Mesothelial cell of epicardium (in vitro differentiated cells): ENCODE measurements at regions not wholly inside any gene's neighbourhood (a gene's known extent, or its start where the extent isn't known, plus 50 kb on each side); places are given as distances from the start of the nearest gene placed in this dataset.

Experiments used
- DNase-seq, 2 experiments: peaks; one replicate each; pipeline ENCODE4 v3.0.0; 2021; ENCODE audit warnings: low spot score in 2 of 2; ENCODE audit not compliant: unreplicated experiment in 2 of 2
- H3K27ac Mint-ChIP-seq: 2 replicates; pipeline ENCODE4 v1.8.0; 2021; ENCODE audit warnings: mixed read lengths
- H3K27me3 Mint-ChIP-seq: 2 replicates; pipeline ENCODE4 v1.8.0; 2021; ENCODE audit warnings: low read depth, mixed read lengths
- H3K36me3 Mint-ChIP-seq: 2 replicates; pipeline ENCODE4 v1.8.0; 2021; ENCODE audit warnings: mixed read lengths
- H3K4me1 Mint-ChIP-seq: 2 replicates; pipeline ENCODE4 v1.8.0; 2021; ENCODE audit warnings: mixed read lengths
- H3K4me3 Mint-ChIP-seq: 2 replicates; pipeline ENCODE4 v1.8.0; 2021; ENCODE audit warnings: mild to moderate bottlenecking, moderate library complexity, mixed read lengths
- H3K9me3 Mint-ChIP-seq: 2 replicates; pipeline ENCODE4 v1.8.0; 2021; ENCODE audit warnings: mixed read lengths
- TF ChIP-seq, protein P1 (sequence below): fragments of 200-600 bp; sonication (generic); IDR thresholded peaks from one replicate; pipeline ENCODE4 v1.5.0; 2021; ENCODE audit warnings: antibody characterized with exemption; ENCODE audit not compliant: unreplicated experiment

DNA sequence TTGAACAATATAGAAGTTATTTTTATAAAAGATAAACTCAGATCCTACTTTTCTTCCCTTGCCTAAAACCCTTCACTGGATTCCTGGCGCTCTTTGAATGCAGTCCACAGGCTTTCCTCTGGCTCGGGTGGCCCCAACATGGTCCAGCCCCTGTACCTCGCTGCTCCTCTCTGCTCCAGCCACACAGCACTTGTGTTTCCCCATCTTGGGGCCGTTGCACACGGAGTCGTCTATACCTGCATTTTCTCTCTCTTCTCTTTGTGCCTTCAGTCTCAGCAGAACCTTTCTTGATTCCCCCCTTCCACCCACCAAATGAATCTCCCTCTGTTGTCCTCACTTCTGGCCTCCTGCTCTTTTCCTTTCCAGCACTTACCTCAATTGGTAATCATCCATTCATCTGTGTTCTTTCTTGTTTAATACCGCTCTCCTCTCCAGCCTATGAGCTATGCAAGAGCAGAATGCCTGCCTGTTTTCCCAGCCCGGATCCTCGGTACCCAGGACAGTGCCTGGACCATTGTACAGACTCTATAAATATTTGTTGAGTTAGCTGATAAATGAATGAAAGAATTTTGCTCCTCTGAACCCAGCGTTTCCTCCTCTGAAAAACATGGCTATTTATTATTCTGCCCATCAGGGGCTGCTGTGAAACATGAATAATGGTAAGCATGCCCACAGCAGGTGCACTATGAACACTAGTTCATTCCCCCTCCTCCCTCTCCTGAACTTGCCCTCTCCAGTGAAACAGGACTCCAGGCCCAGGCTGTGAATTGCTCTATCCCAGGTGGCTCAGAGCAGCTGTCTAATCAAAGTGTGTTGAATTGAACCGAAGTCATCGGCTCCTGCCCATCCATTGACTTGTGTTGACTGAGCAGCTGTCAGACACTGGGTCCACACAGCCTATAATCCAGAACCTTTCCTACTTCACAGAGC is 266.9 kb downstream of the PTPRU start:
- DNase-seq: no peak
- Mint-ChIP-seq H3K4me1 (peaks cover 3% of the 10 kb centered on the region), H3K27ac (no peak overlapping the region)

DNA sequence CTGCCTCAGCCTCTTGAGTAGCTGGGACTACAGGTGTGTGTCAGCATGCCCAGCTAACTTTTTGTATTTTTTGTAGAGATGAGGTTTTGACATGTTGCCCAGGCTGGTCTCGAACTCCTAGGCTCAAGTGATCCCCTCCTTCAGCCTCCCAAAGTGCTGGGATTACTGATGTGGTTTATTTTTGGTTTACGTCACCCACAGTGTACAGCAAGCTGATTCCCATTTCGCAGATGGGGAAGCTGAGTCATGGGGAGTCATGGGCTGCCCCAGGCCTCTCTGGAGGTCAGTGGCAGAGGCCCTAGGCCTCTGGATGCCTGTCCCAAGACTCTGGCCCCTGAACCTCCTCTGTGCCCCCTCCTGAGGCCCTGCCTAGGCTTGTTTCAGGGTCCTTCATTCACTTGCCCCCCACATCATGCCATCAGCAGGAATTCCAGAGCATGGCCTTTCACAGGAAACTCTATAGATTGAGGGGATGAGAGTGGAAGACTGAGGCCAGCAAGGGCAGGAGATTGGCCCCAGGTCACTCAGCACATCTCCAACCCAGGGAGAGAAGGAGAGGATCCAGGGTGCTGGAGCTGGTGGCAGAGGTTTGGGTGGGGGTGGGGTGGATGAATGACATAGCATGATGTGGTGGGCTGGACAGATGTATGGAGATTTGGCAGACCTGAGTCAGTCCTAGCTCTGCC is 266.0 kb downstream of the PTPRU start:
- Mint-ChIP-seq H3K27me3 (peaks cover 55% of the 10 kb centered on the region), H3K9me3 (no peaks in the 10 kb centered on the region), H3K4me3 (no peak overlapping the region), H3K4me1 (peaks cover 3% of the 10 kb centered on the region), H3K27ac (no peak overlapping the region), H3K36me3 (no peaks in the 10 kb centered on the region)
- DNase-seq: peak in 1 of 2 experiments; percentile 9
- TF ChIP-seq, protein P1, sequence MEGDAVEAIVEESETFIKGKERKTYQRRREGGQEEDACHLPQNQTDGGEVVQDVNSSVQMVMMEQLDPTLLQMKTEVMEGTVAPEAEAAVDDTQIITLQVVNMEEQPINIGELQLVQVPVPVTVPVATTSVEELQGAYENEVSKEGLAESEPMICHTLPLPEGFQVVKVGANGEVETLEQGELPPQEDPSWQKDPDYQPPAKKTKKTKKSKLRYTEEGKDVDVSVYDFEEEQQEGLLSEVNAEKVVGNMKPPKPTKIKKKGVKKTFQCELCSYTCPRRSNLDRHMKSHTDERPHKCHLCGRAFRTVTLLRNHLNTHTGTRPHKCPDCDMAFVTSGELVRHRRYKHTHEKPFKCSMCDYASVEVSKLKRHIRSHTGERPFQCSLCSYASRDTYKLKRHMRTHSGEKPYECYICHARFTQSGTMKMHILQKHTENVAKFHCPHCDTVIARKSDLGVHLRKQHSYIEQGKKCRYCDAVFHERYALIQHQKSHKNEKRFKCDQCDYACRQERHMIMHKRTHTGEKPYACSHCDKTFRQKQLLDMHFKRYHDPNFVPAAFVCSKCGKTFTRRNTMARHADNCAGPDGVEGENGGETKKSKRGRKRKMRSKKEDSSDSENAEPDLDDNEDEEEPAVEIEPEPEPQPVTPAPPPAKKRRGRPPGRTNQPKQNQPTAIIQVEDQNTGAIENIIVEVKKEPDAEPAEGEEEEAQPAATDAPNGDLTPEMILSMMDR: no peak

More for the DNA sequence above, 266.9 kb downstream of the PTPRU start:
- Mint-ChIP-seq H3K36me3 (no peaks in the 10 kb centered on the region), H3K27me3 (peaks cover 57% of the 10 kb centered on the region), H3K4me3 (no peak overlapping the region), H3K9me3 (no peaks in the 10 kb centered on the region)
- TF ChIP-seq, protein P1: no peak

DNA sequence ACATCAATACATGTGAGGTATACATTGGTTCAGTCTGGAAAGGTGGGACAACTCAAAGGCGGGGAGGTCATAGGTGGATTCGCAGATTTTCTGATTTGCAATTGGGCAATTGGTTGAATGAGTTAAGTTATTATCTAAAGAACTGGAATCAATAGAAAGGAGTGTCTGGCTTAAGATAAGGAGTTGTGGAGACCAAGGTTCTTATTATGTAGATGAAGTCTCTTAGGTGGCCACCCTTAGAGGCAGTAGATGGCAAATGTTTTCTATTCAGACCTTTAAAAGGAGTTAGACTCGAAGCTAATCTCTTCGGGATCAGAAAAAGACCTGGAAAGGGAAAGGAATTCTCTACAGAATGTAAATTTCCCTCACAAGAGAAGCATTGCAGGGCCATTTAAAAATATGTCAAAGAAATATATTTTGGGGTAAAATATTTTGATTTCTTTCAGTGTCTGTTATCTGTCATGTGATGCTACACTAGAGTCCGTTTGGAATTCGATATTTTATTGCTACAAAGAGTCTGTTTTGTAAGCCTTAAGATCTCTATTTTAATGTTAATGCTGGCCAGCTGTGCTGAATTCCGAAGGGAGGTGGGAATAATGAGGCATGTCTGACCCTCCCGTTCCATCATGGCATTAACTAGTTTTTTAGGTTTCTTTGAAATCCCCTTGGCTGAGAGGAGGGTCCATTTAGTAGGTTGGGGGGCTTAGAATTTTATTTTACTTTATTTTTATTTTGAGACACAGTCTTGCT is 265.1 kb downstream of the PTPRU start:
- TF ChIP-seq, protein P1: no peak
- peaks cover 3% of the 10 kb centered on the region for H3K4me1 Mint-ChIP-seq
- H3K27ac Mint-ChIP-seq: no peak overlapping the region
- peak in 1 of 2 experiments; percentile 11 for DNase-seq
- H3K36me3 Mint-ChIP-seq: no peaks in the 10 kb centered on the region
- H3K9me3 Mint-ChIP-seq: no peaks in the 10 kb centered on the region
- H3K27me3 Mint-ChIP-seq: peaks cover 47% of the 10 kb centered on the region
- no peak overlapping the region for H3K4me3 Mint-ChIP-seq

DNA sequence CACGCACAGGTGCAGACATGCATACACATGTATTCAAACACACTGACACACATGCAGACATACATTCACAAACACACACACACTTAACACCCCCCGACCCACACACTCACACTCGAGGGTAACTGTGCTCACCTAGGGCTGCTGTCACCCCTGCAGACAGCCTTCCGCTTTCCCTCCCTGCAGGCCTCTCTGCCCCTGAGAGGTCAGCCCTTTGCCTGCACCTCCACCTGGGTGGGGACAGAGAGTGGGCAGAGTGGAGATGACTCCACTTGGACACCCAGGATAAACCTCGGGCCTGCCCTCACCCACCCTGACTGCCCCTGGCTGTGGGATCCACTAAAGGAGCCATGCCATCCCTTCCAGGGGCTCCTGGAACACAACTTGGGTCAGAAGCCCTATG is 264.3 kb downstream of the PTPRU start:
- Mint-ChIP-seq H3K4me1 (peaks cover 3% of the 10 kb centered on the region), H3K27ac (no peak overlapping the region), H3K36me3 (no peaks in the 10 kb centered on the region), H3K27me3 (peaks cover 45% of the 10 kb centered on the region), H3K4me3 (no peak overlapping the region), H3K9me3 (peaks cover 7% of the 10 kb centered on the region)
- TF ChIP-seq, protein P1: no peak
- peak in 1 of 2 experiments; percentile 22 for DNase-seq

DNA sequence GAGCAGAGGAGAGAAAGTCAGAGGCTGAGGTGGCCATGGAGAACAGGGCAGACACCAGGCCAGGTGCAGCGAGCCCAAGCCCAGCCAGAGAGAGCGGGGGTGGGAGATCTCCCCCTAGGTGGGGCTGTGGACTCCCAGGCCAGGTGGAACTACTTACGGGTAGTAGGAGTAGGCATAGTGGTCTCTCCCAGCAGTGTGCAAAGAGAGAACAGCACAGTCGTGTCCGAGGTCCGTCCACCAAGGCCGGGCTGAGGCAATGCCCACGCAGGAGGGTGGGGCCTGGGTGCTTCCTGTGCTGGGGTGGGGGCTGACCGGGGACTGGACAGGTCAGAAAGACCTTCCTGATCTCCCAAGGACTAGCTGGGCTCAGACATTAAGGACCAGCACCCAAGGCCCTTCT is 263.7 kb downstream of the PTPRU start:
- TF ChIP-seq, protein P1: no peak
- H3K9me3 Mint-ChIP-seq: peaks cover 8% of the 10 kb centered on the region
- no peak overlapping the region for H3K27ac Mint-ChIP-seq
- H3K4me3 Mint-ChIP-seq: no peak overlapping the region
- DNase-seq: peak in 1 of 2 experiments; percentile 27
- peaks cover 3% of the 10 kb centered on the region for H3K4me1 Mint-ChIP-seq
- H3K36me3 Mint-ChIP-seq: no peaks in the 10 kb centered on the region
- peaks cover 45% of the 10 kb centered on the region for H3K27me3 Mint-ChIP-seq
